Lower leg skin (tissue), 4 donors: ENCODE measurements at regions not wholly inside any gene's neighbourhood (a gene's known extent, or its start where the extent isn't known, plus 50 kb on each side); places are given as distances from the start of the nearest gene placed in this dataset.

Experiments
- DNase-seq, 2 donors: peaks; one replicate each; pipeline ENCODE4 v3.0.0-alpha.2; 2019; ENCODE audit warnings: low spot score in 2 of 2
- H3K4me3 ChIP-seq: fragments of 200-600 bp; sonication (generic); 2 replicates; pipeline ENCODE4 v1.5.1; 2017; ENCODE audit warnings: mild to moderate bottlenecking, low read depth; ENCODE audit not compliant: poor library complexity, severe bottlenecking
- CTCF ChIP-seq, 3 donors: fragments of 450-650 bp; IDR thresholded peaks; one replicate each; pipeline ENCODE4 v1.5.1; 2016; ENCODE audit warnings: antibody characterized with exemption in 3 of 3, mild to moderate bottlenecking in 3 of 3, moderate library complexity in 2 of 3
- POLR2A ChIP-seq, 2 donors: fragments of 450-650 bp; IDR thresholded peaks; one replicate each; pipeline ENCODE4 v1.6.1; 2016 to 2017; ENCODE audit warnings: antibody characterized with exemption in 2 of 2, mild to moderate bottlenecking in 1 of 2, moderate library complexity in 1 of 2
- WGBS, 2 donors: methylation state at CpG; one replicate each; pipeline ENCODE4 v1.1.5; 2018; 5-methylcytosine and 5-hydroxymethylcytosine counted together
- intact Hi-C: fragments of 100-400 bp; cut with DNase I; formaldehyde crosslinking; loops from one replicate; pipeline ENCODE4 v1.15.0; 2023; ENCODE audit warnings: low total_unique reads

- TF ChIP-seq CTCF (IDR thresholded peaks at IDR 0.05) (no peak), POLR2A (IDR thresholded peaks at IDR 0.05) (no peak)
These were observed 210.3 kb upstream of the TSHZ2 start for GRCh38 chr20:52761867-52762266.

GRCh38 chr20:52760791-52761190 lies 211.4 kb upstream of the TSHZ2 start:
- intact Hi-C loops = no loop called here
- no peak for DNase-seq
- WGBS, 2 donors = 91 to 93% methylated on average over 3 of the region's 3 CpGs
- no peak for TF ChIP-seq CTCF (IDR thresholded peaks at IDR 0.05)
- TF ChIP-seq POLR2A (IDR thresholded peaks at IDR 0.05) = no peak
- H3K4me3 ChIP-seq = no peak overlapping the region

More at GRCh38 chr20:52761867-52762266, 210.3 kb upstream of the TSHZ2 start:
- no peak for DNase-seq
- no peak overlapping the region for H3K4me3 ChIP-seq
- 48 to 50% methylated on average over 1 of the region's 1 CpG for WGBS, 2 donors
- intact Hi-C loops = no loop called here

- intact Hi-C loops = no loop called here
- TF ChIP-seq CTCF (IDR thresholded peaks at IDR 0.05) = no peak
- TF ChIP-seq POLR2A (IDR thresholded peaks at IDR 0.05) = no peak
- WGBS, 2 donors = 68 to 75% methylated on average over 3 of the region's 3 CpGs
- no peak overlapping the region for H3K4me3 ChIP-seq
- no peak for DNase-seq
These were observed 214.7 kb upstream of the TSHZ2 start for GRCh38 chr20:52757411-52757810.

DNA sequence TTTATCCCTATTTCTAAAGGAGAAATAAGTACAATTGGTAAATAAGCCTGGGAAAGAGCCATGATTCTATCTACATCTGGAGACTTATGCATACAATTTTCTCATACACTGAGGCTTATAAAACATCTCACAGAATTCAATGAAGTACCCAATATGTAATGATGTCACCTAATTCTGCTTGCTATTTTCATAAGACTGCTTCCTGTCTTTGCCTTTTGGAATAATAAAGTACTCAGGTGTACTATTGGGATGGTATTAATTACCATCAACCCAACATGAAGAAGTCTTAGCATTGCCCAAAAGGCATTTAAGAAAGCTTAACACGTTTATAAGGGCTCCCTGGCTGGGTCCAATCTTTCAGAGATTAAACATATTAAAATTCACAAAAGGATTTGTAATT lies 216.4 kb upstream of the TSHZ2 start:
- H3K4me3 ChIP-seq = no peak overlapping the region
- no peak for DNase-seq
- 37 to 54% methylated on average over 1 of the region's 1 CpG for WGBS, 2 donors
- intact Hi-C loops = no loop called here
- no peak for TF ChIP-seq POLR2A (IDR thresholded peaks at IDR 0.05)
- no peak for TF ChIP-seq CTCF (IDR thresholded peaks at IDR 0.05)

GRCh38 chr20:52754366-52754765 lies 217.8 kb upstream of the TSHZ2 start:
- no peak for DNase-seq
- intact Hi-C loops = loop anchor here (5.0 kb wide), 1 partner anchor 1472 kb away; no protein-coding TSS in a partner anchor
- TF ChIP-seq CTCF (IDR thresholded peaks at IDR 0.05) = no peak
- no peak for TF ChIP-seq POLR2A (IDR thresholded peaks at IDR 0.05)
- no peak overlapping the region for H3K4me3 ChIP-seq

DNA sequence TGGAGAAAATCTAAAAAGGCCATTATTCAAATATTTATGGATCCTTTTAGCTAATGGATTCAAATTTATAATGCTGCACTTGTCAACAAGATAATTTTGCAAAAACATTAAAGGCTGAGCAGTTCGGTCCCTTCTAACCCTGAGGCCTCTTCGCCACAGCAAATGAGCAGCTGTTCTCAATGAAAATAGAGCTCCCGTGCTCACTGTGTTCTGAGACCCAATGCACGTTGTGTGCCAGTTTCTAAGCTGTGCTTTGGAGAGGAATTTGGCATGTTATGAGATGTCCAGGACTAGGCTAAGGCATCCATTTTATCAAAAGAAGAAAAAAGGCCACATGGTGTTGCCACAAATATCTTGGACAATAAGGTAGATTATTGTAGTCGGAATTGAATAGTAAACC lies 220.1 kb upstream of the TSHZ2 start:
- DNase-seq = no peak
- TF ChIP-seq CTCF (IDR thresholded peaks at IDR 0.05) (no peak), POLR2A (IDR thresholded peaks at IDR 0.05) (no peak)
- intact Hi-C loops = loop anchor here (5.0 kb wide), 1 partner anchor 1470 kb away; no protein-coding TSS in a partner anchor
- no peak overlapping the region for H3K4me3 ChIP-seq
- 59 to 66% methylated on average over 5 of the region's 5 CpGs for WGBS, 2 donors
